OCI-LY3 (cell line): ENCODE measurements at regions not wholly inside any gene's neighbourhood (a gene's known extent, or its start where the extent isn't known, plus 50 kb on each side); places are given as distances from the start of the nearest gene placed in this dataset.
A peak's percentile ranks its signal among the peaks of the same experiment; 100 is the strongest.

Experiments
- H2AFZ ChIP-seq: fragments of 200-600, 300-600 bp; shearing (Covaris generic); 2 replicates; pipeline ENCODE4 v1.6.0; 2014; ENCODE audit warnings: antibody characterized with exemption, low read depth, low read length
- H3K27ac ChIP-seq: fragments of 200-600, 300-600 bp; sonication (generic); 2 replicates; pipeline ENCODE4 v1.5.1; 2014; ENCODE audit warnings: mild to moderate bottlenecking, low read length, moderate library complexity, mixed read lengths
- H3K27me3 ChIP-seq: fragments of 200-600, 300-600 bp; sonication (generic); 2 replicates; pipeline ENCODE4 v1.6.1; 2014; ENCODE audit warnings: low read depth, low read length, mixed read lengths
- H3K36me3 ChIP-seq: fragments of 200-600, 300-600 bp; sonication (generic); replicated peaks from 2 replicates; pipeline ENCODE3; 2014; ENCODE audit warnings: low read depth, low read length, mixed read lengths
- H3K4me1 ChIP-seq: fragments of 300-600, 200-600 bp; sonication (generic); 2 replicates; pipeline ENCODE4 v1.6.1; 2014; ENCODE audit warnings: low read length, mixed read lengths
- H3K4me2 ChIP-seq: fragments of 200-600, 300-600 bp; sonication (generic); 2 replicates; pipeline ENCODE4 v1.6.1; 2014; ENCODE audit warnings: low read length, mixed read lengths
- H3K4me3 ChIP-seq: fragments of 300-600, 200-600 bp; sonication (generic); 2 replicates; pipeline ENCODE4 v1.5.1; 2014; ENCODE audit warnings: antibody characterized with exemption, mild to moderate bottlenecking, low read length, moderate library complexity
- H3K79me2 ChIP-seq: fragments of 300-600, 200-600 bp; shearing (Covaris generic); 2 replicates; pipeline ENCODE4 v1.6.1; 2014; ENCODE audit warnings: mild to moderate bottlenecking, low read length, mixed read lengths
- H3K9ac ChIP-seq: fragments of 300-600, 200-600 bp; shearing (Covaris generic); 2 replicates; pipeline ENCODE4 v1.6.0; 2014; ENCODE audit warnings: mild to moderate bottlenecking, low read length, moderate library complexity
- H3K9me3 ChIP-seq: fragments of 200-600, 300-600 bp; shearing (Covaris generic); 2 replicates; pipeline ENCODE4 v1.6.1; 2014; ENCODE audit warnings: low read length, mixed read lengths; ENCODE audit not compliant: insufficient read depth
- H4K20me1 ChIP-seq: fragments of 200-600, 300-600 bp; sonication (generic); 2 replicates; pipeline ENCODE4 v1.6.1; 2016; ENCODE audit warnings: low read length, mixed read lengths; ENCODE audit not compliant: insufficient read depth
- EZH2phosphoT487 ChIP-seq: fragments of 200-600 bp; shearing (Covaris generic); IDR thresholded peaks from 2 replicates; pipeline ENCODE4 v1.6.1; 2018; ENCODE audit warnings: antibody characterized with exemption, mixed run types, low read depth
- TF ChIP-seq, protein P1 (sequence below): fragments of 200-600, 300-600 bp; sonication (generic); IDR thresholded peaks from 2 replicates; pipeline ENCODE4 v1.5.1; 2014; ENCODE audit warnings: antibody characterized with exemption, low read length, low read depth

DNA sequence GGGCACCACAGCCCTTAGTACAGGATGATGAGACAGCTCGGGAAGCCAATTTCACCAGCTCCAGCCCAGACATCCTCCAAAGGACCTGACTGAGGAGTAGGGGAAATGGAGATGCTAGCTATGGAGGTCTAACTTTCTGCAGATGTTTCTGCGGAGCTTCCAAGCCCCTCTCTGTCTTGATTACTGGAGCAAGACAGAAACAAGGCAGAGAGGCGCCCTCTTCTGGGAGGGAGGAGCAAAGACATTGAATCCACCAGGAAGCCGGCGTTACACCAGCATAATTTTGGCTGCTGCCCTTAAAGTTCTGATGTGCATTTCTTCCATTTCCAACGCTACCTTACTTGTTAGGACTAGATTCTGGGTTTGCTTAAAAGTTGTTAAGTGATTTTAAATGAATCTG, 107.3 kb upstream of the HSD17B12 start:
- H3K9me3 ChIP-seq = no peaks in the 10 kb centered on the region
- peaks cover 63% of the 10 kb centered on the region for H3K27me3 ChIP-seq
- H3K36me3 ChIP-seq = no peaks in the 10 kb centered on the region
- no peak overlapping the region for H3K9ac ChIP-seq
- no peaks in the 10 kb centered on the region for H3K79me2 ChIP-seq
- TF ChIP-seq, protein P1, sequence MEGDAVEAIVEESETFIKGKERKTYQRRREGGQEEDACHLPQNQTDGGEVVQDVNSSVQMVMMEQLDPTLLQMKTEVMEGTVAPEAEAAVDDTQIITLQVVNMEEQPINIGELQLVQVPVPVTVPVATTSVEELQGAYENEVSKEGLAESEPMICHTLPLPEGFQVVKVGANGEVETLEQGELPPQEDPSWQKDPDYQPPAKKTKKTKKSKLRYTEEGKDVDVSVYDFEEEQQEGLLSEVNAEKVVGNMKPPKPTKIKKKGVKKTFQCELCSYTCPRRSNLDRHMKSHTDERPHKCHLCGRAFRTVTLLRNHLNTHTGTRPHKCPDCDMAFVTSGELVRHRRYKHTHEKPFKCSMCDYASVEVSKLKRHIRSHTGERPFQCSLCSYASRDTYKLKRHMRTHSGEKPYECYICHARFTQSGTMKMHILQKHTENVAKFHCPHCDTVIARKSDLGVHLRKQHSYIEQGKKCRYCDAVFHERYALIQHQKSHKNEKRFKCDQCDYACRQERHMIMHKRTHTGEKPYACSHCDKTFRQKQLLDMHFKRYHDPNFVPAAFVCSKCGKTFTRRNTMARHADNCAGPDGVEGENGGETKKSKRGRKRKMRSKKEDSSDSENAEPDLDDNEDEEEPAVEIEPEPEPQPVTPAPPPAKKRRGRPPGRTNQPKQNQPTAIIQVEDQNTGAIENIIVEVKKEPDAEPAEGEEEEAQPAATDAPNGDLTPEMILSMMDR = peak; percentile 83
- no peak for TF ChIP-seq EZH2phosphoT487
- peaks cover 10% of the 10 kb centered on the region; the same call in 1 of the 2 replicates for H3K4me1 ChIP-seq
- peak overlapping the region; percentile 90 for H3K4me2 ChIP-seq
- no peak overlapping the region for H3K27ac ChIP-seq
- peak overlapping the region; percentile 93 for H2AFZ ChIP-seq
- H3K4me3 ChIP-seq = peak overlapping the region; percentile 75
- no peaks in the 10 kb centered on the region for H4K20me1 ChIP-seq

DNA sequence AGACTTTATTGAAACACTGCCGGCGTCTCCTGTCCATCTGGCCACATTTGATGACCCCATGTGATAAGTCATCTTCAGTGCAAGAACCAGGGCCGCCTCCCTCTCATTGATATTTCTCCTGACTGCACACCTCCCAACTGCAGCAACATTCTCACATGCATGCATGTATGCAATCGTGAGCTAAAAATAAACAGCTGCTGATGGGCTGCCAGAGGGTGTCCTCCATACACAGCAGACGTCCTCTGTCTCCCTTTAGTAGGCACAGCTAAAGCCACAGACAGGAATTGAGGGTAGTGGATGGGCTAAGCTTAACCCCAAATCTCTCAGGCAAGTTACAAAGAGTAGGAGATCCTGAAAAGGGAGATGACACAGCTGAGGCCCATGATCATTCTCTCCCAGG, 106.7 kb upstream of the HSD17B12 start:
- H4K20me1 ChIP-seq = no peaks in the 10 kb centered on the region
- TF ChIP-seq, protein P1 = no peak
- TF ChIP-seq EZH2phosphoT487 = no peak
- H3K4me2 ChIP-seq = peak overlapping the region; percentile 90
- H3K27me3 ChIP-seq = peaks cover 56% of the 10 kb centered on the region
- H3K4me1 ChIP-seq = peaks cover 10% of the 10 kb centered on the region; the same call in 1 of the 2 replicates
- H3K36me3 ChIP-seq = no peaks in the 10 kb centered on the region
- no peaks in the 10 kb centered on the region for H3K79me2 ChIP-seq
- H3K9ac ChIP-seq = no peak overlapping the region
- peak overlapping the region; percentile 75; the same call in 1 of the 2 replicates for H3K4me3 ChIP-seq
- H3K9me3 ChIP-seq = no peaks in the 10 kb centered on the region
- H3K27ac ChIP-seq = no peak overlapping the region
- peak overlapping the region; percentile 93; the same call in 1 of the 2 replicates for H2AFZ ChIP-seq

DNA sequence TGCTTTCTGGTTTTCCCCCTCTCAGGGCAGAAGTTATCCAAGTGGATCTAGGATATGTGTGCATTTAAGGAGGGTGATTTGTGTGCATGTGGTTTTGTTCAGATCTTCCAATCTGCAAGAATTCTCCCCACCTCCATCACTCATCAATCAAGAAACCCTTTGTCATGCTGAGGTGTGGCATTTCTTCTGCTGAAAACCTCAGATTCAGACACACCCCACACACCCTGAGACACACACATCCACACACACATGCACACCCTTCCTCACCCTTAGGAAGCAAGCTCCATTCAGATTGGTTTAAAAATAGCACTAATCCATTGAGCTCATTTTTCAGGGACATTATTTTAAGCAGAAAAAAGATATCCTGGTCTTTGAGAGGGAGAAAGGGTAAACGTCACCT, 106.1 kb upstream of the HSD17B12 start:
- H3K9me3 ChIP-seq = no peaks in the 10 kb centered on the region
- no peaks in the 10 kb centered on the region for H4K20me1 ChIP-seq
- H3K27me3 ChIP-seq = peaks cover 51% of the 10 kb centered on the region
- no peak overlapping the region for H3K9ac ChIP-seq
- H3K36me3 ChIP-seq = no peaks in the 10 kb centered on the region
- no peak overlapping the region for H2AFZ ChIP-seq
- no peak overlapping the region for H3K27ac ChIP-seq
- H3K4me3 ChIP-seq = no peak overlapping the region
- H3K4me1 ChIP-seq = peaks cover 10% of the 10 kb centered on the region; the same call in 1 of the 2 replicates
- H3K79me2 ChIP-seq = no peaks in the 10 kb centered on the region
- TF ChIP-seq, protein P1 = no peak
- TF ChIP-seq EZH2phosphoT487 = no peak
- H3K4me2 ChIP-seq = no peak overlapping the region

GRCh38 chr11:43574949-43575912, 105.3 kb upstream of the HSD17B12 start:
- H3K36me3 ChIP-seq = no peaks in the 10 kb centered on the region
- no peak overlapping the region for H2AFZ ChIP-seq
- H3K27ac ChIP-seq = no peak overlapping the region
- H3K4me1 ChIP-seq = peaks cover 10% of the 10 kb centered on the region; the same call in 1 of the 2 replicates
- TF ChIP-seq, protein P1 = no peak
- TF ChIP-seq EZH2phosphoT487 = no peak
- no peaks in the 10 kb centered on the region for H4K20me1 ChIP-seq
- H3K9ac ChIP-seq = no peak overlapping the region
- no peaks in the 10 kb centered on the region for H3K9me3 ChIP-seq
- H3K4me3 ChIP-seq = no peak overlapping the region
- H3K79me2 ChIP-seq = no peaks in the 10 kb centered on the region
- peaks cover 43% of the 10 kb centered on the region for H3K27me3 ChIP-seq
- H3K4me2 ChIP-seq = no peak overlapping the region
